Activated CD4-positive, alpha-beta T cell treated with anti-CD3 and anti-CD28 coated beads for 36 hours (primary cell): ENCODE measurements at regions not wholly inside any gene's neighbourhood (a gene's known extent, or its start where the extent isn't known, plus 50 kb on each side); places are given as distances from the start of the nearest gene placed in this dataset.

Experiments used
- ATAC-seq: fragments of 200-7000 bp; cut with Tn5 transposase; one replicate; pipeline ENCODE4 v1.10.0; 2021; ENCODE audit warnings: mild to moderate bottlenecking, moderate library complexity
- CTCF ChIA-PET: fragments of 350-600 bp; sonication (Branson Sonifier 250); formaldehyde crosslinking; loops from one replicate; lab custom pipeline; 2021; ENCODE audit warnings: antibody characterized with exemption; lab: Charles Lee
- POLR2A ChIA-PET: fragments of 350-600 bp; sonication (Branson Sonifier 250); formaldehyde crosslinking; loops from one replicate; lab custom pipeline; 2021; ENCODE audit warnings: antibody characterized with exemption, inconsistent platforms; lab: Charles Lee
- DNase-seq: peaks from one replicate; pipeline ENCODE4 v3.0.0-alpha.2; 2020
- H3K27ac Mint-ChIP-seq: one replicate; pipeline ENCODE4 v1.8.0; 2021; ENCODE audit warnings: mixed read lengths
- H3K27me3 Mint-ChIP-seq: one replicate; pipeline ENCODE4 v1.8.0; 2021; ENCODE audit warnings: mixed read lengths
- H3K36me3 Mint-ChIP-seq: one replicate; pipeline ENCODE4 v1.8.0; 2021; ENCODE audit warnings: low read depth, mixed read lengths
- H3K4me1 Mint-ChIP-seq: one replicate; pipeline ENCODE4 v1.8.0; 2021; ENCODE audit warnings: mixed read lengths
- H3K4me3 Mint-ChIP-seq: one replicate; pipeline ENCODE4 v1.8.0; 2021; ENCODE audit warnings: mild to moderate bottlenecking, moderate library complexity, mixed read lengths
- H3K9me3 Mint-ChIP-seq: one replicate; pipeline ENCODE4 v1.8.0; 2021; ENCODE audit warnings: low read depth, mixed read lengths
- intact Hi-C, 2 experiments: fragments of 100-400 bp; cut with DNase I in 1 of 2; cut with micrococcal nuclease in 1 of 2; formaldehyde crosslinking; loops; one replicate each; pipeline versions ENCODE4 v1.14.2 to v1.15.1; 2022 to 2024; cut with DNase I, micrococcal nuclease

DNA sequence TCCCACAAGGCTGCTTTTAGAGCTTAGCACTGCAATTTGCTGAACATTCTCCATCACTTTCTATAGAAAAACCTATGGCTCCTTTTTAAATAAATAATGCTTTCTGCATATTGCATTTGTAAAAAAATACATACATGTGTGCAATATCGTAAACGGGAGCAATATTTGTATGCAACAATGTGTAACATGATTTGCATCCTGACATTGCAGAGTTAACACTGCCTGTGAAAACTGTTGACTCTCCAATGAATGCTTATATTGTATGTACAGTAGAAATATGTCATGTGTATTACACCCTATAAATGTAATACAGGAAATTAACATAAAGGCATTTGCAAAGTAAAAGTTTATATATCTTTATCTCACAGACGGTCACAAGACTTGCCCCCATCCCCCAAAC, 135.0 kb upstream of the PIEZO2 start:
- intact Hi-C loops: no loop called here
- DNase-seq: no peak
- H3K36me3 Mint-ChIP-seq: no peaks in the 10 kb centered on the region
- ChIA-PET CTCF (no interaction called here), POLR2A (no interaction called here)
- no peak overlapping the region for H3K4me3 Mint-ChIP-seq
- H3K27me3 Mint-ChIP-seq: no peaks in the 10 kb centered on the region
- ATAC-seq: no peak
- H3K4me1 Mint-ChIP-seq: no peaks in the 10 kb centered on the region
- H3K9me3 Mint-ChIP-seq: no peaks in the 10 kb centered on the region
- H3K27ac Mint-ChIP-seq: no peak overlapping the region

DNA sequence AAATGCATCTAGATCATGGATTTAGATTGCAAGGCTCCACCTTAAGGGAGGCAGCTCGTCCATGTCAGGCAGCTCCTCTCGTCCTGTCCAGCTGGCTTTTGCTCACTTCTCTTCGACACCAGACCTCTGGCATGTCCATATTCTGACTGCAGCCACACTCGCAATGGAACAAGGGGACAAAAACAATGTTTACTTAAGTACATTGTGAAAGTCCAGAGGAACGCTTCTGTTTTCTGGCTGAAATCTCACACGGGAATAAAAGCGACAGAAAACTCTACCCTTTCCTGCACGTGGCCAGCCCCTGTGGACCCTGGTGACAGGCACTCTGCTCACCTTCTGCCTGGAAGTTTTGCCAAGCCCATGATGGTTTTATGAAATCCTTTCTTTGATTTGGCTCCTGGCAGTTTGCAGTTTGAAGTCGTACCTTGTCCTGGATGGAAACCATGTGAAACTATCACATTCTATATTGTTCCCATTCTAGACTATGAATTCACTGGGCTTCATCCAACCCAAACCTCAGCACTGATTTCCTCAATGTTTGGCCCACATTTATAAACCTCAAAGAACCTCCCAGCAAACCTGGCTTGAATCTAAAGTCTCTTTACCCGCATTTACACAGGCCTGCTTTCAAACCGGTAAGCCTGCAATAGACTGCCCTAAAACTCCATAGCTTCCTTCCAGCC, 134.3 kb upstream of the PIEZO2 start:
- no peaks in the 10 kb centered on the region for H3K4me1 Mint-ChIP-seq
- H3K4me3 Mint-ChIP-seq: no peak overlapping the region
- no peak overlapping the region for H3K27ac Mint-ChIP-seq
- no peaks in the 10 kb centered on the region for H3K27me3 Mint-ChIP-seq
- ATAC-seq (no peak), DNase-seq (no peak)
- H3K9me3 Mint-ChIP-seq: no peaks in the 10 kb centered on the region
- ChIA-PET POLR2A (no interaction called here), CTCF (no interaction called here)
- H3K36me3 Mint-ChIP-seq: no peaks in the 10 kb centered on the region
- intact Hi-C loops: no loop called here

DNA sequence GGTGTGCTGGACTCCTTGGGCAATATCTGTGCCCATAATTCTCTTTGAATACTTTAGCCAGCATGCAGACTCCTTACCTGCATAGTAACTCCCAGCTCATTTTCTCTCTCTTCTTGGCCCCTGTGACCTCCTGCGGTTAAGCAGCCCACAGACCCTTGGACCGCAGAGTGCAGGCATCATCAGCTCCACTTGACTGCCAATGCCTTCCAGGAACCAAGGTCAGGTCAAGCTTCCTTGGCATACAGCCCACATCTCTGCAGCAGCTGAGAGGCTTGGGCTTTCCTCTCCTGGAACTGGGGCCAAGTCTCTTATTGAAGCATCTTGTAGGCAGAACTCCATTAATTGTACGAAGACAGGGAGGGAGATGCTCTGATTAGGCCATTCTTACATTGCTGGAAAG, 130.1 kb upstream of the PIEZO2 start:
- Mint-ChIP-seq H3K4me1 (no peaks in the 10 kb centered on the region), H3K36me3 (no peaks in the 10 kb centered on the region), H3K4me3 (no peak overlapping the region), H3K9me3 (no peaks in the 10 kb centered on the region), H3K27ac (no peak overlapping the region), H3K27me3 (no peaks in the 10 kb centered on the region)
- CTCF ChIA-PET: no interaction called here
- no peak for DNase-seq
- POLR2A ChIA-PET: no interaction called here
- ATAC-seq: no peak
- intact Hi-C loops: no loop called here

DNA sequence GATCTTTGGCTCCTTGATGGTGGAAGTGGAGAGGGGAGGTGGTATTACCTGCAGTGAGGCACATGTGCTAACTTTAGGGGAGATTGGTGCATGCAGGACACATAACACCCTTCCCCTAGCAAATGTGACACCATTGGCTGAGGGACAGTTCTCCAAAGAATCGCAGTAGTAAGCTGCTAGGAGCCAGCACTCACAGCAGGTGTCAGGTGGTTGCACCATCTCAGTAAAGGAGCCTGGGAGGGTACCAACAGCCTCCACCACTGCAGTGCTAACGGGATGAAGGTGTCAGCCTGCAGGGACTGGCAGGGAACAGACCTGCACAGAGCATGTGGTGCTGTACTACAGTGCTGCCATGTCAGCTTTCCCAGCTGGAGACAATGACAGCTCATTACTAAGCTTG, 127.3 kb upstream of the PIEZO2 start:
- Mint-ChIP-seq H3K4me3 (no peak overlapping the region), H3K36me3 (no peaks in the 10 kb centered on the region), H3K4me1 (no peaks in the 10 kb centered on the region), H3K27ac (no peak overlapping the region), H3K27me3 (no peaks in the 10 kb centered on the region), H3K9me3 (no peaks in the 10 kb centered on the region)
- DNase-seq: no peak
- ChIA-PET CTCF (no interaction called here), POLR2A (no interaction called here)
- no peak for ATAC-seq
- intact Hi-C loops: no loop called here

DNA sequence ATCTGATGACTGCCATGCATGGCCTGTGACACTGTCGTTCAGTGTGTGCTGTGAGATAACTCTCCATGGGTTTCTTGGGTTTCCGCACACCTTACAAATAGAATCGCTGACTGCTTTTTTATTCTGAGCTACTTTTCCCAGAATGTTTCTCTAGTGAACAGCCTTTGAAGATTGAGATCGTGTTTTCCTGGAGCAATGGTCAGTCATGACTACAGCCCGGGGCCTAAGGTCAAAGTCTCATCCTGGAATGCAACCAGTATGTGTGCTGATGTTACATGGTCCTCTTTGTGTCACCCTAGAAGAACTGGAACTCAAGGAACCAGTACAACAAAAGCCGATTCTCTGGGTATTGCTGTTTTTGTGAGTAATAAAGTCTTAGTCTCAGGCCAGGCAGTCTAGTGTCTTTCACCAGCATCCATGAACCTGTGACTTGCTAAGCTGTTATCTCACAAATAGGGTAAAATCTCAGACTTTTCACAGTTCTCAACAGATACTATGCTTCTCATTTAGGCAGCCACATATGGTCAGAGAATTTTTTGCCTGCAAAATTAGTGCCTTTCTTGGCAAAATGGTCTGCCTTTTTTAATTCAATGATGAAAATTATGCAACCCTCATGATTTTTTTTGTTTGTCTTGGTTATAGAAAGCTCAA, 124.9 kb upstream of the PIEZO2 start:
- Mint-ChIP-seq H3K4me3 (no peak overlapping the region), H3K36me3 (no peaks in the 10 kb centered on the region), H3K9me3 (no peaks in the 10 kb centered on the region), H3K4me1 (no peaks in the 10 kb centered on the region), H3K27ac (no peak overlapping the region), H3K27me3 (no peaks in the 10 kb centered on the region)
- no peak for DNase-seq
- ChIA-PET POLR2A (no interaction called here), CTCF (interaction anchor here (0.6 kb wide), 2 partner anchors 24 to 381 kb away, joined by 3 read pairs; no protein-coding TSS in a partner anchor)
- intact Hi-C loops: no loop called here
- ATAC-seq: no peak

DNA sequence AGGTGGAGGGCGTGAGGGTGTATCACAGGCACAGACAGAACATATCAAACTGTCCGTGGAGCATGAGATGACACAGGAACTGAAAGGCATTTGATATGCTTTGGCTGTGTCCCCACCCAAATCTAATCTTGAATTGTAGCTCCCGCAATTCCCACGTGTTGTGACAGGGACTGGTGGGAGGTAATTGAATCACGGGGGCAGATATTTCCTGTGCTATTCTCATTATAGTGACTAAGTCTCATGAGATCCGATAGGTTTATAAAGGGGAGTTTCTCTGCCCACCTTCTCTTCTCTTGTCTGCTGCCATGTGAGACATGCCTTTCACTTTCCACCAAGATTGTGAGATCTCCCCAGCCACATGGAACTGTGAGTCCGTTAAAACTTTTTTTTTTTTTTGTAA, 123.1 kb upstream of the PIEZO2 start:
- no peaks in the 10 kb centered on the region for H3K4me1 Mint-ChIP-seq
- POLR2A ChIA-PET: no interaction called here
- no peak overlapping the region for H3K4me3 Mint-ChIP-seq
- no peaks in the 10 kb centered on the region for H3K36me3 Mint-ChIP-seq
- no peaks in the 10 kb centered on the region for H3K9me3 Mint-ChIP-seq
- DNase-seq: no peak
- intact Hi-C loops: no loop called here
- no peak overlapping the region for H3K27ac Mint-ChIP-seq
- H3K27me3 Mint-ChIP-seq: peaks cover 2% of the 10 kb centered on the region
- CTCF ChIA-PET: no interaction called here
- ATAC-seq: no peak

DNA sequence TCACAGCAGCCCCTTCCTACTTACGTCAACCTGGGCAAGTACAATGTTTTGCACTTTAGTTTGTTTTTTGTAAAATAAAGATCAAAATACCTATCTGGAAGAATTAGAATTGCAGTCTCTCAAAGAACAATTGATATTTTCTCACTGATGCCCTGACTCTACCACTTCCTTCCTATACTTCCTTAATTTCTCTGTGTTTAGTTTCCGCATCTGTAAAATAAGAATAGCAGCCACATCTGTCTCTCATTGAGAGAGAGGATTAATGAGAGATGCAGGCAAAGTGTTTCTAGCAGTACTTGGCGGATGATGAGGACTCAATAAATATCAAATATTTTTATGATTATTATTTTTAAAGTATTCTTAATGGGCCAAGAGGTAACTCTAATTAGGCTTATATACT, 122.6 kb upstream of the PIEZO2 start:
- ATAC-seq (no peak), DNase-seq (no peak)
- no peak overlapping the region for H3K4me3 Mint-ChIP-seq
- peaks cover 5% of the 10 kb centered on the region for H3K27me3 Mint-ChIP-seq
- intact Hi-C loops: no loop called here
- H3K36me3 Mint-ChIP-seq: no peaks in the 10 kb centered on the region
- no peak overlapping the region for H3K27ac Mint-ChIP-seq
- ChIA-PET CTCF (no interaction called here), POLR2A (no interaction called here)
- H3K9me3 Mint-ChIP-seq: no peaks in the 10 kb centered on the region
- no peaks in the 10 kb centered on the region for H3K4me1 Mint-ChIP-seq

DNA sequence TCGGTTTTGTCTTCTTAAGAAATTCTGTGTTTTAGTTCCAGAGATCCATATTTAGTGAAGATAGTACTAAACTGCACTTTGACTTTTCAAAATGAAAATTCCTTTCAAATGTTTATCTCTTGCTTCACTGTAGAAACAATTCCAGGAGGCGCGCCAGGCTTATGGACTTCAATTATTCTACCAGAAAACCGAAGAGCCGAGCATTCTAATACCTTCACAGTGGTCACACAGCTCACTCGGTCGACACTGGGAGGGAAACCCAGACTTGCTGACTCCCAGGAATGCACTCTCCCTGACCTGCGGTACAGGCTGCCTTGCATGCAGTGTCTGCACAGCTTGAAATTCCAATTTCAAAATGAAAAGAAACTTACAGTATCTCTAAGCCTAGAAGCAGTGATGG, 119.9 kb upstream of the PIEZO2 start:
- intact Hi-C loops: no loop called here
- Mint-ChIP-seq H3K27ac (no peak overlapping the region), H3K36me3 (no peaks in the 10 kb centered on the region), H3K4me1 (no peaks in the 10 kb centered on the region), H3K27me3 (peaks cover 8% of the 10 kb centered on the region), H3K4me3 (no peak overlapping the region), H3K9me3 (peaks cover 3% of the 10 kb centered on the region)
- no peak for DNase-seq
- ATAC-seq: no peak
- ChIA-PET POLR2A (no interaction called here), CTCF (no interaction called here)

DNA sequence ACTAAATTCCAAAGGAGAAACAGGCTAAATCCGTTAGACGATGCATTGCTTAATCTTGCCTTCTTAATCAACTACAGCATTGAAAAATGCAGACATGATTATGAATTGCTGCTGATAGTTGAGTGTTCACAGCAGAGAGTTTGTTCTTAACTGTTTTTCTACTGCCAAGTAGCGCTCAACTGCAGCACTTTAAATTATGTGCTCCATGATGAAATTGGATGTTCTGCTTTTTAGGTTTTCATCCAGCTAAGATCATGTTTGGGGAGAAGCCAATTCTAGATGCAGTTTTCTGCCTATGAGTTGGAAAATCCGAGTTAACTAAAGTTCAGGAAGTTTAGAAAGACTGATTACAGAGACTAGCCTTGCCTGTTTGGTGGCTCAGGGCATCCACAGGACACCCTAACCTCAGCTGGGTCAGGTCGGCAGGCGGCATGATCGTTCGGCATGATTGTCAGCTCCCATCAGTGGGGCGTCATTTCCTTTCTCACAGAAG, 119.4 kb upstream of the PIEZO2 start:
- intact Hi-C loops: no loop called here
- Mint-ChIP-seq H3K9me3 (peaks cover 6% of the 10 kb centered on the region), H3K4me1 (no peaks in the 10 kb centered on the region), H3K4me3 (no peak overlapping the region), H3K27ac (no peak overlapping the region), H3K36me3 (no peaks in the 10 kb centered on the region), H3K27me3 (peaks cover 8% of the 10 kb centered on the region)
- POLR2A ChIA-PET: no interaction called here
- CTCF ChIA-PET: no interaction called here
- DNase-seq (no peak), ATAC-seq (no peak)

DNA sequence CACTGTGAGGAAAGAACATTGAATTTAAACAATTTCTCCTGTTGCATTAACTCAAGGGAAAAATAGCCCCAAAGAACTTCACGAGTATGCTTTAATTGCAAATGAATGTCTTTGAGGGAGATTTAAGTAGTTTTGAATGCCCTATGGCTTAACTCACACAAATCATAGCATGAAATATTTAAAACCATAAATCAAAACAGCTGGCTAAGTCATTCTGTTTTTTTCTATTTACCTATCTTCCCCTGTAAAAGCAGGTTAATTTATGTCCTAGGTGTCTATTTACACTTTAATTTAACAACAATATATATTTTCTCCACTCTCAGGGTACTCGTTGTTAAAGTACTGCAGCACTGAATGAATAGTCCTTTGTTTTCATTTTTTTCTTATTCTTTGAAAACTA, 118.8 kb upstream of the PIEZO2 start:
- Mint-ChIP-seq H3K36me3 (no peaks in the 10 kb centered on the region), H3K4me1 (no peaks in the 10 kb centered on the region), H3K4me3 (no peak overlapping the region), H3K27ac (no peak overlapping the region), H3K27me3 (peaks cover 8% of the 10 kb centered on the region), H3K9me3 (peaks cover 9% of the 10 kb centered on the region)
- ATAC-seq (no peak), DNase-seq (no peak)
- intact Hi-C loops: no loop called here
- ChIA-PET POLR2A (no interaction called here), CTCF (no interaction called here)

DNA sequence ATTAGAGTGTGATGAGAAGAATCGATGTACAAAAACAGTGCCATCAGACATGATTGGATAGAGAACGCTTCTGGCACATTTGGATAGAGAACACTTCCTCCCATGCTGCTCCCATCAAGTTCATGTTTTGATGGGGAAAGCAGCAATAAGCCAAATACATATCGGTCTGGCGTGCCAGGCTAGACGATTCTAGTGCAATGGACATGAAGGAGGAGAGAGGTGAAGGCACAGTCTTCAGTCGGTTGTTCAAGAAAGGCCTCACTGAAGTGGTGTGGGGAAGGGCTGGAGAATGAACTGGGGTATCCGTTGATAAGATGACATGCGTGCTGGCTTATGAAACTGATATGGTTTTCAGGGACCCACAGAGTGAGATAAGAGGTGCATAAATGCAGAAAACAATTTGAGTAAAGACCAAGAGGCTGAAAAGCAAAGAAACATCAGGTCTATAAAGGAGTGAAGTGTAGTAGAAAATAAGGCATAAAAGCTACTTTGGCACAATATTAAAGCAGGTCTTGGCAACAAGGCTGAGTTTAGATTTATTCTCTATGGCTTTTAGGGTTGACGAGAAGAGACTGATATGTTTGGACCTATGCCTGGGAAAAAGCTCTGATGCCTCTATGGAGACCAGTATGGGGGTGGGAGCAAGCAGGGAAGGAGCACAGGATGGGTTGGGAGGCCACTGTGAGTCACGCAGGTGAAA, 117.6 kb upstream of the PIEZO2 start:
- intact Hi-C loops: no loop called here
- DNase-seq (no peak), ATAC-seq (no peak)
- Mint-ChIP-seq H3K27me3 (peaks cover 8% of the 10 kb centered on the region), H3K36me3 (no peaks in the 10 kb centered on the region), H3K27ac (no peak overlapping the region), H3K4me1 (no peaks in the 10 kb centered on the region), H3K4me3 (no peak overlapping the region), H3K9me3 (peaks cover 11% of the 10 kb centered on the region)
- CTCF ChIA-PET: interaction anchor here (0.6 kb wide), 1 partner anchor 37 kb away, joined by 4 read pairs; no protein-coding TSS in a partner anchor
- POLR2A ChIA-PET: no interaction called here

DNA sequence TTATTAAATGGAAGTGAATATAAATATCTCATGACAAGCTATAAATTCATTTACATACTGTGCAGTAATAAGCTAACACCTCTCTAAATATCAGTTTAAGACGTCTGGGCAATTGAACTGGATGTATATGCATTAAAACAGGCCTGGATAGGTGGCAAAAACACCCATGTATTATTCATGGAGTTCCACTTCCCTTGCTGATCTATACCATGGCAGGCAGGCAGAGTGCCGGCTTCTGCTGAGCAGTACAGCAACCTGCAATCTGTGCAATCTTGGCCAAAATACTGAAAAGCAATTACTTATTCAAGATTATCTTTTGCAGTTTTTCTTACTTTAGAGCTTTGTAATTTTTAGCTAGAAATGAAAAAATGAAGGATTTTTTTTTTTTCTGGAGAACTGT, 112.1 kb upstream of the PIEZO2 start:
- ATAC-seq: no peak
- Mint-ChIP-seq H3K27me3 (peaks cover 5% of the 10 kb centered on the region), H3K27ac (no peak overlapping the region), H3K4me1 (no peaks in the 10 kb centered on the region), H3K9me3 (peaks cover 8% of the 10 kb centered on the region), H3K36me3 (no peaks in the 10 kb centered on the region), H3K4me3 (no peak overlapping the region)
- ChIA-PET POLR2A (no interaction called here), CTCF (no interaction called here)
- DNase-seq: no peak
- intact Hi-C loops: no loop called here
